ENCODE measurements at regions not wholly inside any gene's neighbourhood (a gene's known extent, or its start where the extent isn't known, plus 50 kb on each side); places are given as distances from the start of the nearest gene placed in this dataset.

DNA sequence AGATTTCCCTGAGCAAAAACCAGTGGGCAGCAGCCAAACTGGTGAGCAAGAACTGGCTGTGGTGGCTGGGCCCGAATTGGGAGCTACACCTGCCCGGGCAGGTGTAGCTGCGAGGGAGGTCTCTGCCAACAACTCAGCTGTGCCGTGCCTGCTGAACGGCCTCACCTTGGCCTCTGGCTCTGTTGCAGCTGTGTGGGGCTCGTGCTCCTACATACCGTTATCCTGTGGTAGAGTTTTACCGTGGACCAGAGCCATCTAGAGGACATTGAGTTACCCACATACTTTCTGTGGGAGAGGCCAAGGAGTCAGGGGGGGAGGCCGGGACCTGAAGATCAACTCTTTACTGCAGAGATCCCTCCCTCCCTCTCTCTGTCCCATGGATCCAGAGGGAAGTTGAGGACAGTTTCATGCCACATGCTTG, 113.2 kb downstream of the TM9SF2 start:
- no peak for DNase-seq (ENCODE audit: low read depth)
- TF ChIP-seq, protein P1, sequence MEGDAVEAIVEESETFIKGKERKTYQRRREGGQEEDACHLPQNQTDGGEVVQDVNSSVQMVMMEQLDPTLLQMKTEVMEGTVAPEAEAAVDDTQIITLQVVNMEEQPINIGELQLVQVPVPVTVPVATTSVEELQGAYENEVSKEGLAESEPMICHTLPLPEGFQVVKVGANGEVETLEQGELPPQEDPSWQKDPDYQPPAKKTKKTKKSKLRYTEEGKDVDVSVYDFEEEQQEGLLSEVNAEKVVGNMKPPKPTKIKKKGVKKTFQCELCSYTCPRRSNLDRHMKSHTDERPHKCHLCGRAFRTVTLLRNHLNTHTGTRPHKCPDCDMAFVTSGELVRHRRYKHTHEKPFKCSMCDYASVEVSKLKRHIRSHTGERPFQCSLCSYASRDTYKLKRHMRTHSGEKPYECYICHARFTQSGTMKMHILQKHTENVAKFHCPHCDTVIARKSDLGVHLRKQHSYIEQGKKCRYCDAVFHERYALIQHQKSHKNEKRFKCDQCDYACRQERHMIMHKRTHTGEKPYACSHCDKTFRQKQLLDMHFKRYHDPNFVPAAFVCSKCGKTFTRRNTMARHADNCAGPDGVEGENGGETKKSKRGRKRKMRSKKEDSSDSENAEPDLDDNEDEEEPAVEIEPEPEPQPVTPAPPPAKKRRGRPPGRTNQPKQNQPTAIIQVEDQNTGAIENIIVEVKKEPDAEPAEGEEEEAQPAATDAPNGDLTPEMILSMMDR (IDR thresholded peaks at IDR 0.05; ENCODE audit: control insufficient read depth, insufficient read depth, low read depth, low read length, missing control alignments): peak; percentile 5
- no peak overlapping the region for H3K4me3 ChIP-seq (ENCODE audit: control insufficient read depth, low read depth, low read length)
